Thoracic aorta (tissue), 2 donors: ENCODE measurements at regions not wholly inside any gene's neighbourhood (a gene's known extent, or its start where the extent isn't known, plus 50 kb on each side); places are given as distances from the start of the nearest gene placed in this dataset.

Source experiments
- ATAC-seq: fragments of 150-250 bp; one replicate; pipeline ENCODE4 v1.8.0; 2017; ENCODE audit warnings: low read depth; ENCODE audit not compliant: insufficient number of reproducible peaks, low FRiP score
- DNase-seq: peaks from one replicate; pipeline ENCODE4 v3.0.0-alpha.2; 2020; ENCODE audit warnings: low spot score
- H3K27ac ChIP-seq, 2 donors: fragments of 200-600 bp; sonication (generic); 1 replicate in 1 of 2; 2 replicates in 1 of 2; pipeline ENCODE4 v1.5.1; 2016; ENCODE audit warnings: mild to moderate bottlenecking in 2 of 2, moderate library complexity in 2 of 2
- H3K27me3 ChIP-seq: fragments of 200-600 bp; sonication (generic); replicated peaks from 2 replicates; pipeline ENCODE4 v1.6.0; 2016; ENCODE audit warnings: mild to moderate bottlenecking; ENCODE audit not compliant: insufficient read depth
- H3K36me3 ChIP-seq: fragments of 200-600 bp; sonication (generic); one replicate; pipeline ENCODE4 v1.5.1; 2016
- H3K4me1 ChIP-seq, 2 donors: fragments of 200-600 bp; sonication (generic); 1 replicate in 1 of 2; 2 replicates in 1 of 2; pipeline versions ENCODE4 v1.5.1 to v1.6.0; 2016; ENCODE audit warnings: low read depth in 2 of 2, mild to moderate bottlenecking in 1 of 2; ENCODE audit not compliant: control insufficient read depth in 1 of 2
- H3K4me3 ChIP-seq: fragments of 200-600 bp; sonication (generic); 2 replicates; pipeline ENCODE4 v1.5.1; 2016; ENCODE audit warnings: mild to moderate bottlenecking
- H3K9me3 ChIP-seq: fragments of 200-600 bp; sonication (generic); 2 replicates; pipeline ENCODE4 v1.5.1; 2016
- CTCF ChIP-seq: fragments of 200-600 bp; sonication (generic); IDR thresholded peaks from one replicate; pipeline ENCODE4 v1.5.1; 2019; ENCODE audit warnings: antibody characterized with exemption

GRCh38 chr9:134487066-134487710 is 154.4 kb upstream of the COL5A1 start:
- Histone ChIP-seq H3K36me3 (no peaks in the 10 kb centered on the region), H3K4me3 (no peak overlapping the region), H3K4me1 (no peaks in the 10 kb centered on the region), H3K27me3 (no peaks in the 10 kb centered on the region), H3K27ac (no peak overlapping the region), H3K9me3 (no peaks in the 10 kb centered on the region)
- no peak for DNase-seq
- no peak for ATAC-seq
- no peak for TF ChIP-seq CTCF

- no peak for DNase-seq
- H3K27me3 ChIP-seq = no peaks in the 10 kb centered on the region
- no peaks in the 10 kb centered on the region for H3K4me1 ChIP-seq
- no peak for ATAC-seq
- no peaks in the 10 kb centered on the region for H3K36me3 ChIP-seq
- no peak overlapping the region for H3K27ac ChIP-seq
- TF ChIP-seq CTCF = no peak
- no peak overlapping the region for H3K4me3 ChIP-seq
- no peaks in the 10 kb centered on the region for H3K9me3 ChIP-seq
Measured at GRCh38 chr9:134488331-134489280, 153.0 kb upstream of the COL5A1 start.

- no peak overlapping the region for H3K4me3 ChIP-seq
- H3K27ac ChIP-seq = no peak overlapping the region
- no peaks in the 10 kb centered on the region for H3K4me1 ChIP-seq
- H3K27me3 ChIP-seq = no peaks in the 10 kb centered on the region
- no peak for TF ChIP-seq CTCF
- DNase-seq = no peak
- H3K36me3 ChIP-seq = no peaks in the 10 kb centered on the region
- ATAC-seq = no peak
- H3K9me3 ChIP-seq = no peaks in the 10 kb centered on the region
Measured at GRCh38 chr9:134489621-134490408, 151.8 kb upstream of the COL5A1 start.

- Histone ChIP-seq H3K27me3 (no peaks in the 10 kb centered on the region), H3K36me3 (no peaks in the 10 kb centered on the region), H3K4me1 (no peaks in the 10 kb centered on the region), H3K27ac (no peak overlapping the region), H3K9me3 (no peaks in the 10 kb centered on the region), H3K4me3 (no peak overlapping the region)
- ATAC-seq (no peak), DNase-seq (no peak)
- no peak for TF ChIP-seq CTCF
Measured at GRCh38 chr9:134490446-134490845, 151.2 kb upstream of the COL5A1 start.
